Spleen (tissue), 3 donors: ENCODE measurements at regions not wholly inside any gene's neighbourhood (a gene's known extent, or its start where the extent isn't known, plus 50 kb on each side); places are given as distances from the start of the nearest gene placed in this dataset.

Experiments used
- POLR2A ChIP-seq, 3 donors: fragments of 450-650 bp; IDR thresholded peaks; one replicate each; pipeline ENCODE4 v1.5.1; 2017; ENCODE audit warnings: antibody characterized with exemption in 3 of 3, mild to moderate bottlenecking in 1 of 3
- POLR2AphosphoS5 ChIP-seq, 3 donors: sonication (generic); formaldehyde crosslinking; IDR thresholded peaks; one replicate each; pipeline ENCODE4 v1.5.1; 2017; ENCODE audit warnings: antibody characterized with exemption in 3 of 3

DNA sequence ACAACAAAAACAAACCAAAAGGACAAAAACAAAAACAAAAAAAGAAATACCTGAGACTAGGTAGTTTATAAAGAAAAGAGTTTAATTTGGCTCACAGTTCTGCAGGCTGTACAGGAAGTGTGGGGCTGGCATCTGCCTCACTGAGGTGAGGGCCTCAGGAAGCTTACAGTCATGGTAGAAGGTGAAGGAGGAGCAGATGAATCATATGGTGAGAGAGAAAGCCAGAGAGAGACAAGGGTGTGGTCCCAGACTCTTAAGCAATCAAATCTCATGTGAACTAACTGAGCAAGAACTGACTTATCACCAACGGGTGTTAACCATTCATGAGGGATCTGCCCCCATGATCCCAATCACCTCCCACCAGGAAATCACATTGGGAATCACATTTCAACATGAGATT is 58.8 kb upstream of the ZBED5 start:
- TF ChIP-seq POLR2A (IDR thresholded peaks at IDR 0.05) (no peak), POLR2AphosphoS5 (IDR thresholded peaks at IDR 0.05) (no peak)
